ENCODE measurements at regions not wholly inside any gene's neighbourhood (a gene's known extent, or its start where the extent isn't known, plus 50 kb on each side); places are given as distances from the start of the nearest gene placed in this dataset.

DNA sequence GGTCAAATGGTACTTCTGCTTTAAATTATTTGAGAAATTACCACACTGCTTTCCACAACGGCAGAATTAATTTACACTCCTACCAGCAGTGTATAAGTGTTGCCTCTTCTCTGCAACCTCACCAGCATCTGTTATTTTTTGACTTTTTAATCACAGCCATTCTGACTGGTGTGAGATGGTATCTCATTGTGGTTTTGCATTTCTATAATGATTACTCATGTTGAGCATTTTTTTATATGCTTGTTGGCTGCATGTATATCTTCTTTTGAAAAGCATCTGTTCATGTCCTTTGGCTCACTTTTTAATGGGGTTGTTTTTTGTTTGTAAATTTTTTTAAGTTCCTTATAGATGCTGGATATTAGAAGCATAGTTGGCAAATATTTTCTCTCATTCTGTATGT is 446.7 kb downstream of the PMP22 start:
- H3K4me1 Mint-ChIP-seq: peaks cover 0 to 5% of the 10 kb centered on the region in 2 donors
- ATAC-seq (no peak), DNase-seq (no peak)
- peaks cover 0 to 2% of the 10 kb centered on the region in 2 donors for H3K9me3 Mint-ChIP-seq
- no peak overlapping the region for H3K27ac Mint-ChIP-seq
- no peaks in the 10 kb centered on the region for H3K27me3 ChIP-seq (ENCODE audit: control insufficient read depth, insufficient read depth, low read length)
- H3K9me3 ChIP-seq (ENCODE audit: control insufficient read depth, insufficient read depth, low read length): no peaks in the 10 kb centered on the region
- H3K36me3 ChIP-seq (ENCODE audit: control insufficient read depth, insufficient read depth, low read length): no peaks in the 10 kb centered on the region
- no peaks in the 10 kb centered on the region for H3K4me1 ChIP-seq (ENCODE audit: control insufficient read depth, insufficient read depth, low read length)
- no peaks in the 10 kb centered on the region for H3K36me3 Mint-ChIP-seq
- H3K4me3 ChIP-seq (ENCODE audit: low read length): no peak overlapping the region
- intact Hi-C loops (cut with micrococcal nuclease): no loop called here
- TF ChIP-seq, protein P1, sequence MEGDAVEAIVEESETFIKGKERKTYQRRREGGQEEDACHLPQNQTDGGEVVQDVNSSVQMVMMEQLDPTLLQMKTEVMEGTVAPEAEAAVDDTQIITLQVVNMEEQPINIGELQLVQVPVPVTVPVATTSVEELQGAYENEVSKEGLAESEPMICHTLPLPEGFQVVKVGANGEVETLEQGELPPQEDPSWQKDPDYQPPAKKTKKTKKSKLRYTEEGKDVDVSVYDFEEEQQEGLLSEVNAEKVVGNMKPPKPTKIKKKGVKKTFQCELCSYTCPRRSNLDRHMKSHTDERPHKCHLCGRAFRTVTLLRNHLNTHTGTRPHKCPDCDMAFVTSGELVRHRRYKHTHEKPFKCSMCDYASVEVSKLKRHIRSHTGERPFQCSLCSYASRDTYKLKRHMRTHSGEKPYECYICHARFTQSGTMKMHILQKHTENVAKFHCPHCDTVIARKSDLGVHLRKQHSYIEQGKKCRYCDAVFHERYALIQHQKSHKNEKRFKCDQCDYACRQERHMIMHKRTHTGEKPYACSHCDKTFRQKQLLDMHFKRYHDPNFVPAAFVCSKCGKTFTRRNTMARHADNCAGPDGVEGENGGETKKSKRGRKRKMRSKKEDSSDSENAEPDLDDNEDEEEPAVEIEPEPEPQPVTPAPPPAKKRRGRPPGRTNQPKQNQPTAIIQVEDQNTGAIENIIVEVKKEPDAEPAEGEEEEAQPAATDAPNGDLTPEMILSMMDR (IDR thresholded peaks at IDR 0.05): no peak
- H3K27ac ChIP-seq (ENCODE audit: low read length): no peak overlapping the region
- H3K27me3 Mint-ChIP-seq (ENCODE audit: low read depth in 2 of 2): peaks cover 6 to 8% of the 10 kb centered on the region in 2 donors
- WGBS (ENCODE audit: insufficient coverage): 50% methylated on average over 1 of the region's 1 CpG
- H3K4me3 Mint-ChIP-seq: no peak overlapping the region

DNA sequence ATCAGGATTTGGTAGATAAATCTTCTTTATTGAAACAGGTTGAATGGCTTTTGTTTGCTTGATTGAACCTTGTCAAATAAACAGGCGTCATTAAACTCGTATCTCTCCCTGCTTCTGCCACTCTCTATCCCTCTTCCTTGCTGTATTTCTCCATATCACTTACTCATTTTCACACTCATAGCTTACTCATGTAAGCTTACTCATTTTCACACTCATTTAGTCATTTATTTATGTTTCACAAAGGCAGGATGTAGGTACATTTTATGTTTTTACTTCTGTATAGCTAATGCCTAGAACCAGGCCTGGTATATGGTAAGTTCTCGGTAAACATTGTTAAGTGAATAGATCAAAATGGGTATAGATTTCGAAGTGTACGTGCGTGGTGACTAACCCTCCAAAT is 450.0 kb downstream of the PMP22 start:
- WGBS (ENCODE audit: insufficient coverage): 81% methylated on average over 3 of the region's 6 CpGs
- no peak for ATAC-seq
- intact Hi-C loops (cut with micrococcal nuclease): no loop called here

DNA sequence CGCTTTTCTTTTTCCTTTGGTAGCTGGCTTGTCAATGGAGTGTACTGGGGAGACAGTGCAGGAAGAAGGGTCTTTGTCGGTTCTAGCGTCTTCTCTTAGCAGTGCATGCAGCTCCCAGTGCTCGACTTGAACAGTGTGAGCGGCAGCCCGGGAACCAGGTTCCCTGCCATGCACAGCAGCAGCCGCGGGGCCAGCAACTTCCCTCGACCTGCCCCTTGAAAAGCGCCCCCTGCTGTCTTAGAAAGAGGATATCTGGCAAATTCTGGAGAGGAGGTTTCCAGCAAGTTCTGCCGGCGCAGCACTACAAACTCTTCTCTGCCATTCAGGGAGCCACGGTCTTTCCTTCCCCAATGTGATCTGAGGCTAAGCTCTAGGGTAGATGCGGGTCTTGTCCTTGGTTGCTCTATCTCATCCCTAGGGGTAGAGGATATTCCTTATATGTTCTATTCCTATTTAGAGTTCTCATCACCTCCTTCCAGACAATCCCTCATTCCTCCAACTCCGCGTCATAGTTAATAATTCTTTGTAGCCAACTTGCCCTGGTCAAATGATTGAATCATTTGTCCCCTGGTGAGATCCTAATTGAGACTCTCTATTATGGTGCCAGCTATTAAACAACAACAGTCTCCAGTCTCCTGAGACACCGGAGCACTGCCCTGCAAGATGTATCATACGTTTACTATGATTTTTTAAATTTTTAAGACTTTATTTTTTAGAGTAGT is 451.3 kb downstream of the PMP22 start:
- H3K4me3 ChIP-seq (ENCODE audit: low read length): no peak overlapping the region
- intact Hi-C loops (cut with micrococcal nuclease): loop anchor here (1.0 kb wide), 1 partner anchor 1220 kb away; no protein-coding TSS in a partner anchor
- H3K9me3 ChIP-seq (ENCODE audit: control insufficient read depth, insufficient read depth, low read length): no peaks in the 10 kb centered on the region
- no peaks in the 10 kb centered on the region for H3K36me3 Mint-ChIP-seq
- no peaks in the 10 kb centered on the region for H3K36me3 ChIP-seq (ENCODE audit: control insufficient read depth, insufficient read depth, low read length)
- H3K27ac Mint-ChIP-seq: no peak overlapping the region
- peaks cover 0 to 2% of the 10 kb centered on the region in 2 donors for H3K9me3 Mint-ChIP-seq
- peak in 1 of 2 donors; percentile 41 for DNase-seq
- TF ChIP-seq, protein P1 (IDR thresholded peaks at IDR 0.05): peak; percentile 23
- no peak for ATAC-seq
- peaks cover 8 to 13% of the 10 kb centered on the region in 2 donors for H3K27me3 Mint-ChIP-seq (ENCODE audit: low read depth in 2 of 2)
- peaks cover 0 to 5% of the 10 kb centered on the region in 2 donors for H3K4me1 Mint-ChIP-seq
- H3K27ac ChIP-seq (ENCODE audit: low read length): no peak overlapping the region
- no peak overlapping the region for H3K4me3 Mint-ChIP-seq
- no peaks in the 10 kb centered on the region for H3K4me1 ChIP-seq (ENCODE audit: control insufficient read depth, insufficient read depth, low read length)
- WGBS (ENCODE audit: insufficient coverage): 47% methylated on average over 14 of the region's 18 CpGs
- H3K27me3 ChIP-seq (ENCODE audit: control insufficient read depth, insufficient read depth, low read length): no peaks in the 10 kb centered on the region

More for the DNA sequence above, 450.0 kb downstream of the PMP22 start:
- Histone ChIP-seq H3K36me3 (ENCODE audit: control insufficient read depth, insufficient read depth, low read length) (no peaks in the 10 kb centered on the region), H3K4me1 (ENCODE audit: control insufficient read depth, insufficient read depth, low read length) (no peaks in the 10 kb centered on the region), H3K27me3 (ENCODE audit: control insufficient read depth, insufficient read depth, low read length) (no peaks in the 10 kb centered on the region), H3K4me3 (ENCODE audit: low read length) (no peak overlapping the region), H3K9me3 (ENCODE audit: control insufficient read depth, insufficient read depth, low read length) (no peaks in the 10 kb centered on the region), H3K27ac (ENCODE audit: low read length) (no peak overlapping the region)
- Mint-ChIP-seq H3K4me1 (peaks cover 0 to 5% of the 10 kb centered on the region in 2 donors), H3K27me3 (ENCODE audit: low read depth in 2 of 2) (peaks cover 8 to 13% of the 10 kb centered on the region in 2 donors), H3K9me3 (peaks cover 0 to 2% of the 10 kb centered on the region in 2 donors), H3K36me3 (no peaks in the 10 kb centered on the region), H3K4me3 (no peak overlapping the region), H3K27ac (no peak overlapping the region)
- DNase-seq: no peak
- TF ChIP-seq, protein P1 (IDR thresholded peaks at IDR 0.05): no peak

DNA sequence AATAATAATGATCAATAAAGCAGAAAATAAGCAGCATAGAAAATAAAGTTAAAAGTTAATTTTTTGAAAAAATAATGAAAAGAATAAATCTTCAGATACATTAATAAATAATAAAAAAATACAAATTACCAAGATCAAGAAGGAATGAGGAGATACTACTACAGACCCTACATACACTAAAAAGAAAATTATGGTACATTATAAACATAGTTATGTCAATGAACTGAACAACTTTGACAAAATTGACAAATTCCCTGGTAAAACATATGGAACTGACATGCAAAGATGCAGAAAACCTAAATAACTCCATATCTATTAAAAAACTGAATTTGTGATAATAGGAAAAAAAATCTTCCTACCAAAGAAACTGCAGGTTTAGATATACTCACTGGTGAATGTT is 456.7 kb downstream of the PMP22 start:
- Mint-ChIP-seq H3K4me1 (no peaks in the 10 kb centered on the region), H3K27ac (no peak overlapping the region), H3K9me3 (no peaks in the 10 kb centered on the region), H3K36me3 (no peaks in the 10 kb centered on the region), H3K27me3 (ENCODE audit: low read depth in 2 of 2) (peaks cover 9 to 27% of the 10 kb centered on the region in 2 donors), H3K4me3 (no peak overlapping the region)
- Histone ChIP-seq H3K27ac (ENCODE audit: low read length) (no peak overlapping the region), H3K4me3 (ENCODE audit: low read length) (no peak overlapping the region), H3K4me1 (ENCODE audit: control insufficient read depth, insufficient read depth, low read length) (no peaks in the 10 kb centered on the region), H3K27me3 (ENCODE audit: control insufficient read depth, insufficient read depth, low read length) (no peaks in the 10 kb centered on the region), H3K36me3 (ENCODE audit: control insufficient read depth, insufficient read depth, low read length) (no peaks in the 10 kb centered on the region), H3K9me3 (ENCODE audit: control insufficient read depth, insufficient read depth, low read length) (no peaks in the 10 kb centered on the region)
- ATAC-seq: no peak
- intact Hi-C loops (cut with micrococcal nuclease): no loop called here
- TF ChIP-seq, protein P1 (IDR thresholded peaks at IDR 0.05): no peak
- DNase-seq: no peak

All from natural killer cell (primary cell).